K562 (cell line): ENCODE measurements at regions not wholly inside any gene's neighbourhood (a gene's known extent, or its start where the extent isn't known, plus 50 kb on each side); places are given as distances from the start of the nearest gene placed in this dataset.

Experiments used
- ATAC-seq: fragments of 200-7000 bp; cut with Tn5 transposase; 3 replicates; pipeline ENCODE4 v1.9.1; 2020; ENCODE audit warnings: moderate library complexity
- BruUV-seq: library from RNA; stranded (reverse); fragments of 400-500 nt; replicated peaks from 2 replicates; lab custom pipeline; 2021; lab: Mats Ljungman, UMichigan
- CTCF ChIA-PET: fragments of 300-600 bp; formaldehyde crosslinking; extraction: SDS; loops from one replicate; lab custom pipeline; 2021; ENCODE audit warnings: low intra/inter-chr PET ratio; lab: Yijun Ruan, JAX
- POLR2A ChIA-PET: fragments of 300-600, 350-650 bp; sonication (Branson Sonifier 250); formaldehyde crosslinking; extraction: SDS; loops from one replicate; lab custom pipeline; 2021; ENCODE audit warnings: antibody characterized with exemption, inconsistent platforms; lab: Yijun Ruan, JAX
- DNase-seq, 4 experiments: peaks; one replicate each; pipeline versions ENCODE4 v3.0.0 to v3.0.0-alpha.2; 2011 to 2018; ENCODE audit warnings: low spot score in 3 of 4, mixed read lengths in 3 of 4; ENCODE audit errors: extremely low read depth in 1 of 4
- FAIRE-seq: peaks from 2 replicates; lab custom pipeline; 2011; peaks lifted over from hg19 to GRCh38; lab: Jason Lieb, UNC
- H2AFZ ChIP-seq: 2 replicates; pipeline ENCODE4 v1.6.0; 2011; ENCODE audit warnings: low read depth, low read length, control low read depth, inconsistent platforms
- H3K27ac ChIP-seq: fragments of 200-600 bp; 3 replicates; pipeline ENCODE4 v1.8.0; 2011; ENCODE audit warnings: low read depth, mild to moderate bottlenecking, control low read depth, inconsistent platforms, low read length, moderate library complexity, mixed read lengths; ENCODE audit errors: extremely low read depth
- H3K27me3 ChIP-seq, 2 experiments: fragments of 300-600 bp in 1 of 2; 2 replicates in 1 of 2; 3 replicates in 1 of 2; pipeline versions ENCODE4 v1.6.0 to v1.8.0; 2011; ENCODE audit warnings: inconsistent platforms in 2 of 2, low read length in 2 of 2, mild to moderate bottlenecking in 1 of 2, mixed read lengths in 1 of 2, moderate library complexity in 1 of 2; ENCODE audit not compliant: control insufficient read depth in 2 of 2, insufficient read depth in 2 of 2
- H3K36me3 ChIP-seq: fragments of 300-600 bp; 3 replicates; pipeline ENCODE4 v1.8.0; 2011; ENCODE audit warnings: mild to moderate bottlenecking, low read length, inconsistent platforms; ENCODE audit not compliant: control insufficient read depth, insufficient read depth
- H3K4me1 ChIP-seq, 2 experiments: fragments of 200-600 bp in 1 of 2; replicated peaks in 1 of 2; 2 replicates in 1 of 2; 3 replicates in 1 of 2; pipeline versions ENCODE4 v1.5.1 to v1.8.0; 2011; ENCODE audit warnings: inconsistent platforms in 2 of 2, low read length in 2 of 2, mild to moderate bottlenecking in 1 of 2, mixed read lengths in 1 of 2, moderate library complexity in 1 of 2; ENCODE audit not compliant: control insufficient read depth in 2 of 2, insufficient read depth in 2 of 2
- H3K4me2 ChIP-seq: 2 replicates; pipeline ENCODE4 v1.6.1; 2011; ENCODE audit warnings: low read length, control low read depth, inconsistent platforms, mixed read lengths; ENCODE audit not compliant: insufficient read depth
- H3K4me3 ChIP-seq: fragments of 200-600 bp; sonication (generic), shearing (Covaris generic); 2 replicates; pipeline ENCODE4 v1.5.1; 2016; ENCODE audit warnings: control low read depth, inconsistent platforms
- H3K79me2 ChIP-seq: fragments of 200-600 bp; 3 replicates; pipeline ENCODE4 v1.8.0; 2011; ENCODE audit warnings: low read length, inconsistent platforms; ENCODE audit not compliant: control insufficient read depth, insufficient read depth
- H3K9ac ChIP-seq, 2 experiments: 2 replicates each; pipeline versions ENCODE4 v1.6.0 to v1.6.1; 2011; ENCODE audit warnings: low read depth in 2 of 2, low read length in 2 of 2, control low read depth in 1 of 2, inconsistent platforms in 1 of 2, mild to moderate bottlenecking in 1 of 2, mixed read lengths in 1 of 2; ENCODE audit not compliant: insufficient read depth in 1 of 2
- H3K9me1 ChIP-seq: one replicate; pipeline ENCODE4 v1.6.0; 2011; ENCODE audit warnings: inconsistent platforms, mild to moderate bottlenecking, low read length, moderate library complexity; ENCODE audit not compliant: control insufficient read depth, insufficient read depth
- H3K9me3 ChIP-seq: replicated peaks from 2 replicates; pipeline ENCODE4 v1.5.1; 2011; ENCODE audit warnings: low read depth, low read length, inconsistent platforms; ENCODE audit not compliant: control insufficient read depth, insufficient read depth
- H4K20me1 ChIP-seq: replicated peaks from 2 replicates; pipeline ENCODE4 v1.6.1; 2011; ENCODE audit warnings: low read length, inconsistent platforms, mixed read lengths; ENCODE audit not compliant: control insufficient read depth, insufficient read depth
- CXXC5 ChIP-seq: fragments of 250-450 bp; sonication (Bioruptor Pico); IDR thresholded peaks from 2 replicates; pipeline ENCODE4 v1.8.0; 2022; ENCODE audit warnings: inconsistent platforms, mild to moderate bottlenecking, moderate library complexity
- DACH1 ChIP-seq: fragments of 450-650 bp; IDR thresholded peaks from 2 replicates; pipeline ENCODE4 v1.6.1; 2018; ENCODE audit not compliant: partially characterized antibody
- ETS1 ChIP-seq: conservative IDR thresholded peaks from 2 replicates; pipeline ENCODE4 v1.6.1; 2011; ENCODE audit warnings: low read depth, mild to moderate bottlenecking, low read length; ENCODE audit not compliant: control insufficient read depth
- L3MBTL2 ChIP-seq: fragments of 450-650 bp; IDR thresholded peaks from 2 replicates; pipeline ENCODE4 v1.6.1; 2016; ENCODE audit warnings: mild to moderate bottlenecking, moderate library complexity
- MITF ChIP-seq: IDR thresholded peaks from 2 replicates; pipeline ENCODE4 v1.6.1; 2014; ENCODE audit warnings: antibody characterized with exemption
- NR1H2 ChIP-seq: sonication (generic); formaldehyde crosslinking; IDR thresholded peaks from 2 replicates; pipeline ENCODE4 v1.4.0; 2020; ENCODE audit warnings: mild to moderate bottlenecking, missing genetic modification reagents
- POLR2AphosphoS5 ChIP-seq: IDR thresholded peaks from 2 replicates; pipeline ENCODE4 v1.6.1; 2011; ENCODE audit warnings: mild to moderate bottlenecking, low read depth, low read length, moderate library complexity; ENCODE audit not compliant: control insufficient read depth, insufficient read depth
- RAD51 ChIP-seq: fragments of 450-650 bp; IDR thresholded peaks from 2 replicates; pipeline ENCODE4 v1.7.1; 2016; ENCODE audit warnings: low read depth, mild to moderate bottlenecking, borderline replicate concordance
- YBX1 ChIP-seq: fragments of 450-650 bp; IDR thresholded peaks from 2 replicates; pipeline ENCODE4 v1.7.1; 2016; ENCODE audit warnings: mild to moderate bottlenecking
- ZFX ChIP-seq: sonication (generic); formaldehyde crosslinking; IDR thresholded peaks from 2 replicates; pipeline ENCODE4 v1.8.0; 2022; ENCODE audit warnings: mild to moderate bottlenecking, missing genetic modification reagents, moderate library complexity
- ZKSCAN8 ChIP-seq: fragments of 200-800 bp; sonication (Bioruptor generic); IDR thresholded peaks from 2 replicates; pipeline ENCODE4 v1.6.1; 2016; ENCODE audit warnings: missing genetic modification characterization, missing compliant biosample characterization
- ZNF592 ChIP-seq: fragments of 450-650 bp; IDR thresholded peaks from 2 replicates; pipeline ENCODE4 v1.6.1; 2017; ENCODE audit warnings: antibody characterized with exemption, mild to moderate bottlenecking
- WGBS: fragments of 100-300 bp; shearing (Covaris generic); methylation state at CpG from one replicate; pipeline ENCODE4 v1.1.6; 2016; ENCODE audit warnings: low coverage, mixed read lengths; ENCODE audit not compliant: insufficient coverage; ENCODE audit errors: missing lambda C conversion rate; 5-methylcytosine and 5-hydroxymethylcytosine counted together
- in situ Hi-C: fragments of 300-500 bp; cut with MboI; formaldehyde crosslinking; loops from 4 replicates; pipeline ENCODE4 v1.15.0; 2018; ENCODE audit warnings: inconsistent platforms, mixed read lengths
- intact Hi-C: fragments of 100-400 bp; cut with micrococcal nuclease; formaldehyde crosslinking; loops from 2 replicates; pipeline ENCODE4 v1.14.2; 2022

GRCh38 chr4:29521281-29521680, 1198.9 kb upstream of the PCDH7 start:
- no peak for TF ChIP-seq L3MBTL2
- TF ChIP-seq NR1H2 (CRISPR knock-in tag) = no peak
- no peak for TF ChIP-seq DACH1
- TF ChIP-seq POLR2AphosphoS5 = no peak
- no peak for TF ChIP-seq ZKSCAN8 (CRISPR knock-in tag)
- no peak for TF ChIP-seq ETS1
- TF ChIP-seq MITF = no peak
- TF ChIP-seq YBX1 = no peak
- TF ChIP-seq ZFX = no peak
- no peak for TF ChIP-seq CXXC5 (CRISPR knock-in tag)
- TF ChIP-seq RAD51 = no peak
- TF ChIP-seq ZNF592 = no peak
- TF ChIP-seq, all 486 proteins: peak for 0
- Histone ChIP-seq H3K4me2 (no peak overlapping the region), H3K9me3 (no peaks in the 10 kb centered on the region), H3K27me3 (no peaks in the 10 kb centered on the region), H3K36me3 (no peaks in the 10 kb centered on the region), H4K20me1 (no peaks in the 10 kb centered on the region), H3K4me1 (no peaks in the 10 kb centered on the region), H2AFZ (no peak overlapping the region), H3K9ac (no peak overlapping the region), H3K79me2 (no peaks in the 10 kb centered on the region), H3K27ac (no peak overlapping the region), H3K9me1 (no peaks in the 10 kb centered on the region), H3K4me3 (no peak overlapping the region)
- no peak for DNase-seq
- 0% methylated on average over 1 of the region's 1 CpG for WGBS
- no peak for ATAC-seq
- BruUV-seq = no TSS peak
- intact Hi-C loops (no loop called here), in situ Hi-C loops (no loop called here)
- ChIA-PET POLR2A (no interaction called here), CTCF (no interaction called here)
- FAIRE-seq = no peak
